GM18951 (cell line): ENCODE measurements at regions not wholly inside any gene's neighbourhood (a gene's known extent, or its start where the extent isn't known, plus 50 kb on each side); places are given as distances from the start of the nearest gene placed in this dataset.
"Not testable (repeated sequence)": the region's sequence is repeated elsewhere in the genome, so short reads cannot be mapped to it uniquely, and the experiment has no call there.

Experiments used
- POLR2A ChIP-seq: IDR thresholded peaks from 4 replicates; pipeline ENCODE4 v1.6.1; 2011; ENCODE audit warnings: mild to moderate bottlenecking; ENCODE audit not compliant: insufficient read length, insufficient read depth; ENCODE audit errors: extremely low read depth
- in situ Hi-C: fragments of 300-500 bp; cut with MboI; formaldehyde crosslinking; loops from one replicate; pipeline ENCODE4 v1.12.0; 2022; ENCODE audit warnings: low sequenced_read_pairs, mixed read lengths, inconsistent platforms; ENCODE audit not compliant: unreplicated experiment

DNA sequence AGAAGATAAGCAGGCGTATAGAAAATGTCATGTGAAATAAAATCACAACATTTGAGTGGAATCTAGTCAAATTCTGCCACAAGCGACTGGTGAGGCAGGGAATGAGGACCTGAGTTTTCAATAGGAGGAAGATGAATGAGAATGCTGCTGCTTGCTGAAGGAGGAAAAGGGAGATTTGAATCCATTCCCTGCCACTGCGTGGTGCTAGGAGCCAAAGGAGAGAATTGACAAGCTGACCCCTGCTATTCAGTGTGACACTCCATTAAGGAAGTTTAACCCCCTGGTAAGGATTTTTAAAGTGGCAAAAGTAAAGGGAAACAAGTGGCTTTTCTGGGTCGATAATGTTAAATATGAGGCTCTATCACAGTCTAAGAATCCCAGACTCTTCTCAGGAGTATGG is 314.0 kb downstream of the NAF1 start:
- in situ Hi-C loops: no loop called here

DNA sequence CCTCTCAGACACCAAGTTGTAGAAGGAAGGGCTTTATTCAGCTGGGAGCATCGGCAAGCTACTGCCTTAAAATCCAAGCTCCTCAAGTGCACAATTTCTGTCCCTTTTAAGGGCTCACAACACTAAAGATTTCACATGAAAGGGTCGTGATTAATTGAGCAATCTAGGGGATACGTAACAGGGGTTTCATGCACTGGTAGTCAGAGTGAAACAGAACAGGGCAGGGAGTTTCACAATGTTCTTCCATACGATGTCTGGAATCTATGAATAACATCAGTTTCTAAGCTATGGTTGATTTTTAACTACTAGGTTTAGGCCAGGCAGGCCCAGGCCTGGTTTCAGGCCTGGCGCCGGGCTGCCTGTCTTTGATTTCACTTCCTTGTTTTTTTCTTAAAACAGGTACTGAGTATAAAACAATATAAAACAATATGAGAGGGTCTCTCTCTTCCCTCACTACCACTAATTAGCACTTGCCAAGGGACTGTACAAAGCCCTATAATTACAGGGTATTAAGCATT is 315.4 kb downstream of the NAF1 start:
- in situ Hi-C loops: not testable (repeated sequence)

More for the DNA sequence above, 314.0 kb downstream of the NAF1 start:
- no peak for TF ChIP-seq POLR2A

DNA sequence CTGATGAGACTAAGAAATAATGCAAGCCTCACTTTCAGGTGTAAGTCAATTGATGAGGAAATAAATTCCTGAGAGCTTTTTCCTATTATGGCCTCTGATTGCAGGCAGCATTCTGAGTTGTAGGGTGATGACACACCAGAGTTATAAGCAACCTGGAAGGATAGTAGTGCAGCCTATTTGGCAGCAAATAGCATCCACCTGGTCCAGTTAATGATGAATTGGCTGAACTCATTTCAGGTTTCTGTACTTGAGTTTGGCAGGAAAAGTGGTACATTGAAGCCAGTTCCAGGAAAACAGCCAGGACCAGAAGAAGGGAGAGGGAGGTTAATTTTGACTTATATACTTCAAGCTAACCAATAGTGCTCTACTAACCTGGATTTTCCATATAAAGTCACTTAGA is 316.8 kb downstream of the NAF1 start:
- no peak for TF ChIP-seq POLR2A

DNA sequence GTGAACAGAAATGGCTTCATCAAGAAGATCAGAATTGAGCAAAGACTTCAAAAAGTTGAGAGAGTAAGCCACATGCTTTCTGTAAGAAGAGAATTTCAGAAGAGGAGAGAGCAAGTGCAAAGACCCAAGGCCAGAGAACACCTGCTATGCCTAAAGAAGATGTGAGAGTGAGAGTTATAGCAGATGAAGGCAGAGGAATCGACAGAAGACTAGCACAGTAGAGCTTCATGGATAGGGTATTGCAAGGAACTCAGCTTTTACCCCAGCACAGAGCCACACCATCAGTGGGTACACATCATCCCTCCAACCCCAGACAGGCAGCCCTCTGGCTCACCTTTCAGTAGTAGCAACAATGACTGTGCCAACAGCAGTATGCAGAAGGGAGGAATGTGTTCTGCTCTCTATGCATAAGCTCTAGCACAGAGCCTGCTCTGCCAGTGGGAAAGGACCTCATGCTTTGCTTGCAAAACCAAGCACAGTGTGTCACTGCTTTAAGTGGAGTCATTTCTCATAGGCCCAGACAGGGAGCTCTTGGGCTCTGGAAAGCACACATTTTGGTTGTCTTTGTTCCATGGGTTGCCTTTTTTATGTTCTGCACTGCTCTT is 318.6 kb downstream of the NAF1 start:
- TF ChIP-seq POLR2A: no peak
- in situ Hi-C loops: no loop called here

More for the DNA sequence above, 316.8 kb downstream of the NAF1 start:
- in situ Hi-C loops: no loop called here

DNA sequence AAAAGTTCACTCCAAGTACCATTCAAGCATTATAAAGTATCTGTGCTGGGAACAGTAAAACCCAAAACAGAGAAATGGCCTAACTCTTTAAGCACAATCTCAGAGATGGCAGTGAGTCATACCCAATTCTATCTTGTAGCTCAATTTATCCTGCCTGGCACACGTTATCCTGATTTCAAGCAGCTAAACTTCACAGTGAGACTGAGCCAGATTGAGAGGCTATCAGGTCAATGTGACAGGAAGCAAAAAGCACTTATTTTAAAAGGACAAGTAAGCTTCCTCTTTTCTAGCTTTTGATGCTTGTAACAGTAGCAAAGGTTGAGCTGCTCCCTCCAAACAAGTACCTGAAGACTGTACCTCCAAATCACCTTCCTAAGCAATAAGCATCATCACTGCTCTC is 324.9 kb downstream of the NAF1 start:
- no peak for TF ChIP-seq POLR2A
- in situ Hi-C loops: no loop called here

DNA sequence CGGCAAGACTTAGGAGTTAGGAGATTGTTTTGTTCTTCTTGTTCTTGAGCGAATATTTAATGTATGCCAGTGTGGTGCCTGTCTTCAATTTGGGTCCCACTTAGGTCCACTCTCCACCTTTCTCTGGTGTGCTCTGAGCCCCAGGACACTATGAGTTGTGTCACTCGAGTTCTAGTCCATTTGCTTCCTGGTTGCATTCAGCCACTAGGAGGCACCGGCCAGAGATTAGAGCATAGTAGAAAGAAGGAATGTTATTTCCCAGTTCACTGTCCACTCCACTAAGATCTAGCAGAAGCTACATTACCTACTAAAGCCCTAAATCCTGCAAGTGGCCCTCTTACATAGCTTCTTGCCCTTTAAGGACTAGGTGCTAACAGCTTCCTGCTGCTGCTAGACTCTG is 326.9 kb downstream of the NAF1 start:
- in situ Hi-C loops: no loop called here
- TF ChIP-seq POLR2A: no peak

DNA sequence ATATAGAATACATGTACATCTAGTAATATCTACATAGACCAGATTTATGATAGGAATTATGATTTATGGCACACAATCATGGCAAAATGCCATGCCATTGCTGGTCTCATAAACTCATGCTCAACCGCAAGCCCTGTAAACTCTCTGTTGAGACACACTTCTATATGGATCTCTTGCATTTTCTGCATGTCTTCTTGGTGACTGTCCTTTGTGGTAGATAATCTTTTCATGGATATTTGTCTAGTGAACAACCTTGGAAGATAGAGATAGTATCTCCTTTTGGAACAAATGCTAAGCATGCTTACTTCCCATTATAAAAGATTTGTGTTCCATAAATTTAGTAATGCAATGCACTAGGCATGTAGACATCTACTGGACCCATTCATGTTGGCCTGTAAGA is 328.0 kb downstream of the NAF1 start:
- in situ Hi-C loops: no loop called here

DNA sequence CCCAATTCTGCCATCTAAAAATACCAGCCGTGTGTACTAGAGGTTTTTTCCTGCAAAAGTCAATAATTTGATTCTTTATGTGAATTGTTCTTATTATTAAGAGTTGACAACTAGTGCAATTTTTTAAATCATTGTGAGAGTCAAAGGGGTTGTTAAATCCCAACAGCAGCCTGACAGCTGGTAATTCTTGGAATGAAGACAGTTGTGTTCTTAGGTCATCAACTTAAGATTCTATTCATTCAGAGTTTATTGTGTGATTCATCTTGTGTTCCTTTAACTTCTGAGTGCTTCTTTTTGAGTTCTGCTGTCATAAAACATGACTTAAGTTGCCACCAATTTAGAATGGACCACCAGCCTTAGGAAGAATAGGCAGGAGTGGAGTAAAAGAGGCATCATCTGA is 329.0 kb downstream of the NAF1 start:
- in situ Hi-C loops: no loop called here
- TF ChIP-seq POLR2A: no peak

More for the DNA sequence above, 328.0 kb downstream of the NAF1 start:
- TF ChIP-seq POLR2A: no peak

DNA sequence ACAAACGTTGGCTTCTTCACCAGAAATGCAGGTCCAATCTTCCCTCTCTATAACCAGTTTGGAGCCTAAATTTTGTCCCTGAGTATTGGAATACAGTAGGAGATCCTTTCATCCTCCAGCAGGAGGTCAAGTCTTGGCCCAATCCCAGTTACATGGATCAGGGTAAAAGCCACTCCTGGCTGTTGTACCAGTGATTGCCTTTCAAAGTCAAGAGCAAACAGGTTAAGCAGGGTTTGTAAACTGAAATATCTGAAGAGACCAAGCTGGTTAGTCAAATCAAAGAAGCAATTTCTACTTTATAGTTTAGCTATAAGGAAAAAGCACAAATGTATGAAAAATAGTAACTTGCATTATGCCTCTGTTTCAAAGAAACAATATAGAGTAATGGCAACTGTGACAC is 329.4 kb downstream of the NAF1 start:
- in situ Hi-C loops: no loop called here
- no peak for TF ChIP-seq POLR2A

DNA sequence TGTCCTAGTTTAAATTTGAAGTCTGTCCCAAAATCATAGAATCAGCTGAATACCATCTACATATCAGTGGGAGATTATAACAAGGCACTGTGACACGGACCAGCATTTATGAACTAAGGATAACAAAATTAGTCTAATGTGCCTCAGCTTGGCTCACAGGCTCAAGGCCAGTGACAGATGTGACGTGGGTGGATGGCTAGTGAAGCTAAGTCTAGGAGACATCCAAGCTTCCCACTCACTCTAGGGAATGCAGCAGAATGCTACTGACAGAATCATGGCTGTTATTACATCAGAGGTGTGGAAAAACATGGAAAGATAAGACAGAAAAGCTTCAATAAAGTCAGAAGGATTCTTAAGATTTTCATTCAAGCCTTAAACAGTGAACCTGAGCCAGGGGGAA is 329.9 kb downstream of the NAF1 start:
- in situ Hi-C loops: no loop called here
- no peak for TF ChIP-seq POLR2A

DNA sequence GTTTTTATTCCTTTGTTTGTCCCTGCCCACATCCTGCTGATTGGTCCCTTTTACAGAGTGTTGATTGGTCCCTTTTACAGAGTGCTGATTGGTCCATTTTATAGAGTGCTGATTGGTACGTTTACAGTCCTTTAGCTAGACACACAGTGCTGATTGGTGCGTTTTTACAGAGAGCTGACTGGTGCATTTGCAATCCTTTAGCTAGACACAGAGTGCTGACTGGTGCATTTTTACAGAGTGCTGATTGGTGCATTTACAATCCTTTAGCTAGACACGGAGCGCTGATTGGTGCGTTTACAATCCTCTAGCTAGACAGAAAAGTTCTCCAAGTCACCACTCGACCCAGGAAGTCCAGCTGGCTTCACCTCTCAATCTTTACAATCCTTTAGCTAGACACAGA is 330.4 kb downstream of the NAF1 start:
- in situ Hi-C loops: not testable (repeated sequence)

DNA sequence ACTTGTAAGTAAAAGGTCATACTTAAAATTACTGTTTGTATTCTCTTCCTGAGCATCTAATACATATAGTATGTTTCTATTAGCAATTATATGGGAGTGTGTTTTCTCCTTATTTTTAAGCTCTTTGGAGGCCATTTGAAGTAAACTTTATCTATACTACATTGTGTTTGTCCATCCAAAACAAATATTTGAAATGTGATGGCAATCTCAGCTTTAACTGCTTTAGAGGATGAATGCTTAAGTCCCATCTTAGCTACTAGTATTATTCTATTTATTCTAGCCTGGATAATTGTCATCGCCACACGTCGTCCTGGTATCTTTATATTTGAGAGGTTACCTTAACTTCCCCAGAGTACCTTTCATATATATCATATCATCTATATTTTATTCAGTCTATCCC is 335.8 kb downstream of the NAF1 start:
- in situ Hi-C loops: no loop called here
- TF ChIP-seq POLR2A: no peak

DNA sequence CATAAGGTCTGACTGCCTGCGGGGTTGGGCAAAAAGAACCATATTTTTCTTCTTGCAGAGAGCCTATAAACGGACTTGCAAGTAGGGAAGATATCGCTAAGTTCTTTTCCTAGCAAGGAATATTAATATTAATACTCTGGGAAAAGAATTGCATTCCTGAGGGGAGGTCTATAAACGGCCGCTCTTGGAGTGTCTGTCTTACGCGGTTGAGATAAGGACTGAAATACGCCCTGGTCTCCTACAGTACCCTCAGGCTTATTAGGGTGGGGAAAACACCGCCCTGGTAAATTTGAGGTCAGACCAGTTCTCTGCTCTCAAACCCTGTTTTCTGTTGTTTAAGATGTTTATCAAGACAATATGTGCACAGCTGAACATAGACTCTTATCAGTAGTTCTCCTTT is 349.3 kb downstream of the NAF1 start:
- in situ Hi-C loops: not testable (repeated sequence)

DNA sequence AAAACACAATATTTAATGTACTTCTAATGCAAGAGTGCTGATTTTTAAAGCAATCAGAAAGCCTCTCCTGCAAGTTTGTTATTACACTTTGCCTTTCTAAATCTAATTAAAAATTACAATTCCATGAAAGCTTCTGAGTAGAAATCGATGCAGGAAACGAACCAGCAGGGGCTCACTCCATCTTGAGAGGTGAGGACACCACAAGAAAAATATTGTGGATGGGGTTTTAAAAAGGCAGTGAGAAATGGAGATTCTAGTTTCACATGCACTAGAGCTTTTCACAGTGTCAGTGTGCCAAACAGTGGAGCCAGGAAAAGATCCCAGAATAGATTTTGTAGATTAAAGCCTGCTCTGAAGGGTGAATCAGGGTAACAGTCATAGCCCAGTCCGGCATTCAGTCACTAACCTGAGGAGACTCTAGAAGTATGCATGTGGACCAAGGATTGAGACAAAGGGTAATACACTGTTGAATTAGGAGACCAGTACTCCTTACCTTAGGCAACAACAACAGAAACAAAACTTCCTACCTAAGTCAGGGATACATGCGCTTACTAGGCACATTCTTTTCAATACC is 362.3 kb downstream of the NAF1 start:
- no peak for TF ChIP-seq POLR2A
- in situ Hi-C loops: no loop called here

DNA sequence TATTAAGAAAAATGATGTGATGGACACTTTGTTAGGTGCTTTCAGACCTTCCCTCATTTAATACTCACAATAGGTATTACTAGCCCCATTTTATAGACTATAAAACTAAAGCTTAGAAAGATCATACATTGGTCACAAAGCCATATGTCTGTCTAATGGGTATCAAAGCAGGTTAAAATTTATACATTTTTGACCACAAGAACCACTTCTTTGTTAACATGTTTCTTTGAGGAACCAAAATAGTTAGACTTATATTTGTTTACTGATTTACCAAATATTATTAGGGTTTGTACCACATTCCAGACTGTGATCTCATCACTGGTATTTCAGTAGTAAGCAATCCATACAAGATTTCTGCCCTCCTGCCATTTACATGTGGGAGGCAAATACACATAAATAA is 363.3 kb downstream of the NAF1 start:
- no peak for TF ChIP-seq POLR2A
- in situ Hi-C loops: no loop called here

DNA sequence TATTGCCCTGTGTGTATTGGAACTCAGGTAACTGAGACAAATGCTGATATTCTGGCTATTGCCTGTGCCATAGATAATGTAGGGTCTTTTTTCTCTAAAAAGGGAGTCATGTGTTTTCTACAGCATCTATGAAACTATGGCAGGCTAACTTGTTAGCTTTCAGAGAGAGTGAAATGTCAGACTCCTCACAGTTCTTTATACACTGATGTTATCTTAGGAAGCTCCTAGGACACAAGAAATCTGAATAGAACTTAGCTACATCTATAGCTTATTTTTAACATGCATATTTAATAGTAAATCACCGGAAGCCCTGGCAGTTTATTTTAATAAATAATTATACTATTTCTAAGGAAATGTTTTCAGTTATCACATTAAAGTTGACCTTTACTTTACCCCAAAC is 369.6 kb downstream of the NAF1 start:
- no peak for TF ChIP-seq POLR2A

More for the DNA sequence above, 369.6 kb downstream of the NAF1 start:
- in situ Hi-C loops: no loop called here
